ENCODE measurements at regions not wholly inside any gene's neighbourhood (a gene's known extent, or its start where the extent isn't known, plus 50 kb on each side); places are given as distances from the start of the nearest gene placed in this dataset.

- no peak for TF ChIP-seq CTCF (IDR thresholded peaks at IDR 0.05)
These were observed 1581.0 kb downstream of the MAT2B start for GRCh38 chr5:165086465-165086864.

- TF ChIP-seq CTCF (IDR thresholded peaks at IDR 0.05) = no peak
These were observed 1589.4 kb downstream of the MAT2B start for GRCh38 chr5:165094782-165095181.

DNA sequence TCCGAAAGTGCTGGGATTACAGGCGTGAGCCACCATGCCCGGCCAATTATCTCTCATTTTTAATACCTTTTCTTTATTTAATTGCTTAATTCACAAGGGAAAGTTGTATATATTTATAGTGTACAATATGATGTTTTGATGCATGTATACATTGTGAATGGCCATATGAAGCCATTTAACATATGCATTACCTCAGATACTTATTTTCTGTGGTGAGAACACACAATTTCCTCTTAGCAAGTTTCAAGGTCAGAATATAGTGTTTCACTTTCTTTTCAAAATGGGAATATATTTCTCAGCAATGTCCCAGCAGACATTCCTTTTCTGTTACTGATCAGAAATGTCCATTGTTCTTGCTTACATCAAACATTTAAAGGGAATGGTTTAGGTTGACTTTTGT lies 1596.3 kb downstream of the MAT2B start:
- TF ChIP-seq CTCF (IDR thresholded peaks at IDR 0.05) = no peak

- TF ChIP-seq CTCF (IDR thresholded peaks at IDR 0.05) = no peak
These were observed 1599.2 kb downstream of the MAT2B start for GRCh38 chr5:165104611-165105010.

DNA sequence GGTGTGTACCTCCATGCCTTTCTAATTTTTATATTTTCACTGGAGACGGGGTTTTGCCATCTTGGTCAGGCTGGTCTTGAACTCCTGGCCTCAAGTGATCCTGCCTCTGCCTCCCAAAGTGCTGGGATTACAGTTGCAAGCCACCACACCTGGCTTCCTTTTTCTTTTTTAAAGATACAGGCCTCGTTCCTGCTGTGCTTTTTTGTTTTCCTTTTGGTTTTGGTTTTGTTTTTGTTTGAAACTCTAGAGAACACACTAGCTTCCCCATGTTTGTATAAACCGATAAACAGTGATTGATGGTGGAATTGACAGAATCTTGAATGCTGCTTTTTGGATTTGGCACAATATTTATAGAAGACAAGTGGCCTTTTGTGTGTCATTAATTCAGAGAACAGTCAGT lies 1603.4 kb downstream of the MAT2B start:
- TF ChIP-seq CTCF (IDR thresholded peaks at IDR 0.05) = no peak

DNA sequence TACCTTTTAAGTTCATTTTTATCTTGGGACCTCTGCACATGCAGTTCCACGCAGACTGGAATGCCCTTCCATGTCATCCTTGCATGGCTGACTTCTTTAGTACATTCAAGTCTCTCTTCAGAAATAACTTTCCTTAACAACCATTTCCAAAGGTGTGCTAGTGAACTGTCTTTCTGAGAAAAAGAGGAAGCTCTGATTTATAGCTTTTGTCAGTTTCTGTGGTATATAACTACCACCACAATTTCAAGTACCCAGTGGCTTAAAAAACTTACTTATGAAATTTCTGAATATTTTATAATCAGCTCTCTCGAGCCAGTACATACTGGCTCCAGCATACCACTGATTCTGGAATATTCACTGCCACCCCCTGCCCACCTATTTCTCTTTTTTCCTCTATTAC lies 1613.8 kb downstream of the MAT2B start:
- TF ChIP-seq CTCF (IDR thresholded peaks at IDR 0.05) = no peak

GRCh38 chr5:165126598-165126997 lies 1621.2 kb downstream of the MAT2B start:
- no peak for TF ChIP-seq CTCF (IDR thresholded peaks at IDR 0.05)

GRCh38 chr5:165127941-165128340 lies 1622.5 kb downstream of the MAT2B start:
- TF ChIP-seq CTCF (IDR thresholded peaks at IDR 0.05) = no peak

Data from LNCAP (cell line).